NCI-H524 (cell line): ENCODE measurements at regions not wholly inside any gene's neighbourhood (a gene's known extent, or its start where the extent isn't known, plus 50 kb on each side); places are given as distances from the start of the nearest gene placed in this dataset.
"Not testable (repeated sequence)": the region's sequence is repeated elsewhere in the genome, so short reads cannot be mapped to it uniquely, and the experiment has no call there.

ENCODE experiments used
- DNase-seq, 2 experiments: peaks; one replicate each; lab custom pipeline; 2025; lab: John Stamatoyannopoulos, UW

DNA sequence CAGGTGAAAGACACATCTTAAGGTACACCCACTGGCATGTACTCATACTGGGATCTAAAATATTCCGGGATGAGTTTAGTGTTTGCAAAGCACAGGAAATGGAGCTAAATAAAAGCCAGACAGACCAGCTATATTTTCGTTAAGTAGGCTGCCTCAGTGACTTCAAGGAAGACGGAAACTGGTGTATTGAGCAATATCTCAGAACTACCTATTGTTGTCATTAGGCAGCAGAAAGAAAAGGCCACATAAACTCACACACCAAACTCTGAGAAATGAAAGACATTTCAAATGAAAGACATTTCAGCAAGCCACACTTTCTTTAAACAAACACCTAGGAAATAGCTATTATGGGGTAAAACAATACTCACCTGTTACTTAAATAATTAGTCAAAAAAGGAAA lies 761.7 kb upstream of the SEMA6D start:
- no peak for DNase-seq

- no peak for DNase-seq
Measured at GRCh38 chr15:46956456-46956855, 760.8 kb upstream of the SEMA6D start.

GRCh38 chr15:46956881-46957280 lies 760.4 kb upstream of the SEMA6D start:
- peak in 1 of 2 experiments; percentile 20 for DNase-seq

- DNase-seq: no peak
Measured at GRCh38 chr15:46960581-46960980, 756.7 kb upstream of the SEMA6D start.

DNA sequence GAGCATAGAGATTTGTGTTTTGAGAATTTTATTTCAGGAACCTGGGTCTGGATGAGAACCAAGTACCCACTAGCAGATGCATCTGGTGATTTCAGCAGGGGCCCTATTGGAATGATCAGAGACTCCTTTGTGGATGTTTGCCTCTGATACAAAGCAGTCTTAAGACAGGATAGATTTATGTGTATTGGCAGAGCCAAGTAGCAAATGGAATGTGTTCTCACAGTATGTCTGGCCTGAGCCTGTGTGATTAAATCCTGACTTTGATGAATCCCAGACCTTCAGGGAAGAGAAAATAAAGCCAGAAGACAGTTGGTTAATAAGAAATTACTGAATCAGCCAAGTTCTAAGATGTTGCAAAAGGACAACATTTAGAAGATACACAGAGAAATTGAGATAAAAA lies 755.5 kb upstream of the SEMA6D start:
- no peak for DNase-seq

- DNase-seq: not testable (repeated sequence)
Measured at GRCh38 chr15:46988055-46988454, 729.2 kb upstream of the SEMA6D start.

DNA sequence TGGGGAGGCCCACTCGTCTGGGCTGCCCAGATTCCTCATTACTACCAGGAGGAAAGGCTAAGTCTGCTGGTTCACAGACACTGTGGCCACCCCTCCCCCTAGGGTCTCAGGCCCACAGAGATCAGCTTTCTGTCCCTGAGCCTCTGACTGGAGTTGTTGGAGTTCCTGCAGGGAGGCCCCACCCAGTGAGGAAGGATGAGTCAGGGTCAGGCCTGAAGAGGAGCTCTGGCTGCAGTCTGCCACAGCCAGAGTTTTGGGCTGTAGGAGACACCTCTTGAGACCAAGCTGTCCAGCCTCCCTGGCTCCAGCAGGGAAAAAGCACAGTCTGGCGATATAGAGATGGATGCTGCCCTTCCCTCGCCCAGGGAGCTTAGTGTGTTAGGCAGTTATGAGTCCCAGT lies 720.9 kb upstream of the SEMA6D start:
- DNase-seq: peak; percentile 1 to 45

DNA sequence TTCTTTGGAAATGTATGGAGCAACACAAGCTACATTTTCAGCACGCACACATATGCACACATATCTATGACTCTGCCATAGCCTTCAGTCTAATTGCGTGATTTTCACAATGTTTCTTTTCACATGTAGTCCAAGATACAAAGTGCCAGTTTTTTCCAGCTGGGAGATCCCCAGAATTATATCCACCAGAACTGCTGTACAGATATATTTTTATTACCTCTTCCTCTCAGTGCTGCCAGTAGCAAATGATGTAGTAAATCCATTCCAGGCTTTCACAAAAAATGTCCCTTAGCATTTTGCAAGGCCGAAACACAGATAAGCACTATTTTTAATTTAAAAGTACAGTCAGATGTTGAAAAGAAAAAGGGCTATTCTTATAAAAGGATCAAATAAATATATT lies 719.8 kb upstream of the SEMA6D start:
- DNase-seq: no peak

DNA sequence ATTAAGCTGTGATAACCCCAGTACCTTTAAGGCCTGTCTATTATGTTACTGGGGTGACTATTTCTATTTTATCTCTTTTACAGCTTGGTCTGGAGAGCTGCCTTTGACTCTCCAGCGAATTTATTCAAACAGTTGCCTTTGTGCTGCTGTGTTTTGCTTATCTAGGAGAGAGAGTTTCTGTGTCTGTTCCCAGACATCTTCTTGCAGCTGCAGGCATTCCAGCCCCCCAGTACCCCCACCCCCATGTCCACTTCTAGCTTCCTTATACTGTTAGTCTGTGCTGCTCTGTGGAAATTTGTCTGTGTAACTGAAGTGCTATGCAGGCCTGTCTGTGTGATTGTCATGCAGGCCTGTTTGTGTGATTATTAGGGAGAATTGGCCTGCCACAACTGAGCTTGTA lies 713.7 kb upstream of the SEMA6D start:
- DNase-seq: no peak

DNA sequence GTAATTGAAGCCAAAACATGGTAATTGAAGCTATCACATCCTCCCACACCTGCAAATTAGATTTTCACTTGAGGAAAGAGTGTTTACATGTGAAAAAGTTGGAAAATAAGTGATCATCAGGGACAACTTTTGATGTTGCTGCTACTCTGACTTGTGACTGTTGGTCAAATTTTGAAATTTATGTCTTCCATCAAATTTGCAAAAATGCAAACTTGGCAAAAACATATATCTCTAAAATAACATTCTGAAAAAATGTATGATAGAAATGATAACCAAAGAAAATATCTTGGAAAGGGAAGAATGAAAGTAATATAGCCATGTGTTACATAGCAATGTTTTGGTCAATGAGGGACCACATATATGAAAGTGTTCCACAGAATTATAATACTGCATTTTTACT lies 703.9 kb upstream of the SEMA6D start:
- DNase-seq: no peak

GRCh38 chr15:47027322-47027946 lies 689.9 kb upstream of the SEMA6D start:
- DNase-seq: peak; percentile 66 to 83

- no peak for DNase-seq
Measured at GRCh38 chr15:47035475-47036406, 681.6 kb upstream of the SEMA6D start.

DNA sequence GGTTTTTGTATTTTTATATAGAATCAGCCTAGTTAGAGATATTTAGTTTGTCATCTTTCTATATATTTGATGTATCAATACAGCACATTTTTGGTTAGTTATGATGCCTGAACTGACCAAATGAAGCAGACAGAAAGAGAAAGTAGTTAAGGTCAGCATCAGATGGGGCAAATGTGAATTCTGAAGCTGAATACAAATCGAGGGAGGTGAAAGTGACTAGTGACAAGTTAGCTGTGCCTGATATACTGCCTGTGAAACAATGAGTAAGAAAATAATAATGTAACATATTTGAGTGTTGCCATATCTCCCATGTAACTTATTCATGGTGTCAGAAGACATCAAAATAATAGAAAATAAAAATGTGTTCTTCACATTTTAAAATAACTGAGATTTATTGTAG lies 680.3 kb upstream of the SEMA6D start:
- no peak for DNase-seq

DNA sequence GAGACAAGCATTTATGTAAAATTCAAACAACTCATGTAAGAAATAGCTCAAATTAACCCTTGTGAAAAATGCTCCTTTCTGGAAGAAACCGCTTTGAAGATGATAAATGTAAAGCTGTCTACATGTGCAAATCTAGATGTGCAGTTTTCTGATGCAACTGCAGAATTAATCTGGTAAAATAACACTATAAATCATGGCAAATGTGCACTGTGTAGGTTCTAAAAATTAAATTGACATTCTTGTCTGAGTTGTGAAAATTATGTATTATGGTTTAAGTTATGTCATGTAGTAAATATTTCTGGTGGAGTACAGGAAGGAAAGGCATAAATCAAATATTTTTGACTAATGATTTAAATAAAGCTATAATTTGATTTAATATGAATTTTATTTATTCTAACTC lies 678.1 kb upstream of the SEMA6D start:
- no peak for DNase-seq

GRCh38 chr15:47041301-47041700 lies 676.0 kb upstream of the SEMA6D start:
- no peak for DNase-seq

DNA sequence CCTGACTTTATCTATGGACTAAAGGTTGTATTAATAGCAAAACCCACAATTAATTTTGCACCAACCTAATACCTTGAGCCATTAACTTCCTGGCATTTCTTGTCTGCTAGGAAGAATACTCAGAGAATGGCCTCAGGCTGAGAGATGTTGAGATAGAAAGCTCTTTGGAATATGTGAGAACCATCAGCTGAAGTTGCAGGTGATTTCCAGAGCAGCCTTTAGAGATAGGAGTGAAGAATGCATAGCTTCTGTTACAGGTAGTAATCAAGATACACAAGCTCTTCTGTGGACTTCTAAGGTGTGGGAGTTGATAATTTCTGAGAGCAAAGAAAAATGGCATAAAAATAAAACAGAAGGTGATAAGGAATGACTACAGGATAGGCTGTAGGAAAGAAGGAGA lies 669.3 kb upstream of the SEMA6D start:
- DNase-seq: not testable (repeated sequence)

DNA sequence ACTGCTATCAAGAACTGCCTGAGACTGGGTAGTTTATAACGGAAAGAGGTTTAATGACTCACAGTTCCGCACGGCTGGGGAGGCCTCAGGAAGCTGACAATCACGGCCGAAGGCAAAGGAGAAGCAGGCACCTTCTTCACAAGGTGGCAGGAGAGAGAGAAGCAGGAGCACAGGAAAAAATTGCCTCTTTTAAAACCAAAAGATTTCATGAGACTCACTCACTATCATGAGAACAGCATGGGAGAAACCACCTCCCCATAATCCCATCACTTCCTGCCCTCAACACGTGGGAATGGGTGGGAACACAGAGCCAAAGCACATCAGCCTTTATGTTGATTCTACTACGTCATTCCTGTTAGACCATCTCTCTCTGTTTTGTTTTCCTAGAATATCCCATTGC lies 650.9 kb upstream of the SEMA6D start:
- no peak for DNase-seq

GRCh38 chr15:47077846-47078245 lies 639.5 kb upstream of the SEMA6D start:
- DNase-seq: not testable (repeated sequence)

GRCh38 chr15:47095833-47096232 lies 621.5 kb upstream of the SEMA6D start:
- no peak for DNase-seq

DNA sequence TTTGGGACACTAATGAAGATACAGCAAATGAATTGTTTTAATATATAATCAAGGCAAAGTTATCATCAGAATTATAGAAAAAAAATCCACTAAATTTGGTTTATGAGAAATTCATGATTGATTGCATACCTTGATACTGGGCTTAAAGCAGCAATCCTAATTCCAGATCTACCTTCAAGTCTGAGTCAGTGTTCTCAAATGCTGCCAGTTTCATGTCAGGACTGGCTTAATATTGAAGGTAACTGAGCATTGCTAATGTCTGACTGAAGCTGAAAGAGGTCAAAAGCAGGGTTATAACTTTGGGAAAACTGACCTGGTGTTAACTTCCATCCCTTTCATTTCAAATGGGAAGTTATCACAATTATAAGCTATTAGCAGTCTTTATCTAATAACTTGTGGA lies 618.8 kb upstream of the SEMA6D start:
- DNase-seq: not testable (repeated sequence)

GRCh38 chr15:47099801-47100200 lies 617.5 kb upstream of the SEMA6D start:
- not testable (repeated sequence) for DNase-seq

- DNase-seq: not testable (repeated sequence)
Measured at GRCh38 chr15:47108800-47109199, 608.5 kb upstream of the SEMA6D start.

DNA sequence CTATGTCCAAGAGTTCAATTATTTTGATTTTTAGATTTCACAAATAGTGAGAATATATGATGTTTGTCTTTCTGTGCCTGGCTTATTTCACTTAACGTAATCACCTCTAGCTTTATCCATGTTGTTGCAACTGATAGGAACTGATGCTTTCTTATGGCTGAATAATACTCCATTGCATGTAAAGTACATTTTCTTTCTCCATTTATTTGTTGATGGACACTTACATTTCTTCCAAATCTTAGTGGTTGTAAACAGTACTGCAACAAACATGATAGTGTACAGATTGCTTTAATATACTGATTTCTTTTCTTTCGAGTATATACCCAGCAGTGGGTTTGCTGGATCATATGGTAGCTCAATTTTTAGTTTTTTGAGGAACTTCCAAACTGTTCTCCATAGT lies 600.6 kb upstream of the SEMA6D start:
- no peak for DNase-seq
